GM19023 (cell line): ENCODE measurements at regions not wholly inside any gene's neighbourhood (a gene's known extent, or its start where the extent isn't known, plus 50 kb on each side); places are given as distances from the start of the nearest gene placed in this dataset.

Experiments used
- ATAC-seq: cut with Tn5 transposase; IDR thresholded peaks from one replicate; pipeline ENCODE4 v1.9.1; 2021; ENCODE audit warnings: mild to moderate bottlenecking, moderate library complexity; ENCODE audit not compliant: unreplicated experiment

DNA sequence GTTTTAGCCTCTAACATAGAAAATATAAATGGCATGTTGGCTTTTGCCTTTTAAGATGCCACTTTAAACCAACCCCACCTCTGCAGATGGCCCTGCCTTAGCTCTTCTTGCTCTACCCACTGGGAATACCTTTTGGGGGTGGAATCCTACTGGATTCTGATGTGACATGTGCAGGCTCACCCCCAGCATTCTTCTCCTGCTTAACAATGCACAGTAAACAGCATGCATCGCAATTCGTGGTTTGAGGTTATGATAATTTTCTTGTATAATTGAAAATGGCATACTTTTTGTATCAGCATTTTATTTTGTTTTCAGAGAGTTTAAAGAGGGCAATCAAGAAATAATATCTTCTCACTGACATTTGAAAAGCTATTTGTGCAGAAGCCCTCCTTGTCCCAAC is 167.9 kb downstream of the AREG start:
- ATAC-seq, result no peak

DNA sequence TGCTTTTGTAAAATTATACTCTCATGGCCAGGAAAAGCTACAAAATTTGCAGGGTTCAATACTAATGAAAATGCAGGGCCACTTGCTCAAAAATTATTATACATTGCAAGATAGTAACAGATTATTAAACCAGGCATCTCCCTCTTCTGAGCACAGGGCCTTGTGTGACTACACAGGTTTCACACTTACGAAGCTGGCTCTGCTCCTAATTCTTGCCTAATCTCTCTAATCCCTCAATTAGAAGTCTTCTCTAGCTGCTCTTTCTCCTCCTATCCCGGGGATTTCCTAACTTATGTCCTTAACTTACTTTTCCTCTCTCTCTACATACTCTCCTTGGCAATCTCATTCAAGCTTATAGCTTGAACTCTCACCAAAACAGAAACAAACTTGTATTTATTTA is 168.3 kb downstream of the AREG start:
- no peak for ATAC-seq

DNA sequence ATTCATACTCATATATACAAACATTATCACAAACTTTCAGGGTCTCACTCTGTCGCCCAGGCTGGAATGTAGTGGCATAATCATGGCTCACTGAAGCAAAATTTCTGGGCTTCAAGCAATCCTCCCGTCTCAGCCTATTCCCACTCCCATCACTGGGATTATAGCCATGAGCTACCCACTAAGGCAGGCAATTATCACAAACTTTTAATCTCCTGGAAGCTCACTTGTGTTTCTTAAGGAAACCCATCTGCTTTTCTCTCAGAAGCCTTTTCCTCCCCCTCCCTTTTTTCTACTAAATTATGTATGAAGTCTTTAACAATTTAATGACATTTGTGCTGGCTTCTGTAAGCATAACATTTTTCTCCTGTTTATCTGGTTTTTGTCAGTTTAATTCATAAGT is 170.5 kb downstream of the AREG start:
- ATAC-seq, result no peak

GRCh38 chr4:74618166-74618565 is 173.2 kb downstream of the AREG start:
- no peak for ATAC-seq

DNA sequence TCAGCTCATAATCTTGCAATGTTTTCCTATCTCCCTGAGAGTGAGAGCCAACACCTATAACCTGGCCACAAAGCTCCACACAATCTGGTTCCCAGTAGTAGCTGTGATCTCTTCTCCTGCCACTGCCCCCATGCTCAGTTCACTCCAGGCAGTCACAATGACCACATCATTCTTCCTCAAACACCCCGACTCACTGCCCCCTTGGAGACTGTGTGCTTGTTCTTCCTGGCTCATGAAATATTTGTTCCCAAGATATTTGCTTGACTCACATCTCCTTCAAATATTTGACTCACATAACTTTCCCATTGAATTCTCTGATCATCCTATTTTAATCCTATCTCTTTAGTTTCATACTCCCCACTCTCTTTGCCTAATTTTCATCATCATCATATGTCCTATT is 173.7 kb downstream of the AREG start:
- ATAC-seq, result no peak

GRCh38 chr4:74619931-74620702 is 174.2 kb downstream of the BTC start:
- ATAC-seq, result no peak

DNA sequence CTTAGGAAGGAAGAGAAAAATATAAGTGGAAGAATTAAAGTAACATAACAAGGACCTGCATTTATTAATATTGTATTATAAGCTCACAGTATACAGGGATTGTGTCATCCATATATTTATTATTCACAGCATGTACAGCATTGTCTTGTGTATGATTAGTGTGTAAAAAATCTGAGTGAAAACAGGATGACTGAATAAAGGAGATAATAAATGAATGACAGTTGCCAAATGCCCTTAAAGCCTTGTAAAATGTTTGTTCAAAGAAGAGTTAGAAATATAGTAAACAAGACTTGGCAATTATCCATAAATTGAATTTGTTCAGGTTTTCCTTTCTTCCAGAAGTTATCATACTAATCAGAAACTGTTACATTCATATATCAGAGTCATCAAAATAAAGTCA is 172.7 kb downstream of the BTC start:
- ATAC-seq, result no peak

DNA sequence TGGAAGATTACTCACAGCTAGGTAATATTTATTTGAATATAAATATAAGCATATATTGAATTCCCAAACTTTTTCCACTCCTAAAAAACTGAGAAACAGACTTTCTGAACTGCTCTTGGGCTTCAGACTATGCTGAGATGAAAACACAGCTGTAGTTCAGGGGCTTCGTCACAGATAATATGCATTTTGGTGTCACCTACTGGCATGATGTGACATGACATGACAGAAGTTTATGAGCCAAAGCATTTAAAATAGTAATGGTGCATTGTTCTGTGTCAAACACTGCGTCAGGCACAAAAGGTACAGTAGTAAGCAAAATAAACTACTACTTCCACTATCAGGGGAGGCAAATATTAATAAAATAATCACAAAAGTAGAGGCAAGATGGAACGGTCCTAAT is 171.3 kb downstream of the BTC start:
- ATAC-seq, result peak; percentile 57

GRCh38 chr4:74624351-74625151 is 169.8 kb downstream of the BTC start:
- ATAC-seq, result no peak

- no peak for ATAC-seq
Measured at GRCh38 chr4:74625981-74626380, 168.3 kb downstream of the BTC start.

DNA sequence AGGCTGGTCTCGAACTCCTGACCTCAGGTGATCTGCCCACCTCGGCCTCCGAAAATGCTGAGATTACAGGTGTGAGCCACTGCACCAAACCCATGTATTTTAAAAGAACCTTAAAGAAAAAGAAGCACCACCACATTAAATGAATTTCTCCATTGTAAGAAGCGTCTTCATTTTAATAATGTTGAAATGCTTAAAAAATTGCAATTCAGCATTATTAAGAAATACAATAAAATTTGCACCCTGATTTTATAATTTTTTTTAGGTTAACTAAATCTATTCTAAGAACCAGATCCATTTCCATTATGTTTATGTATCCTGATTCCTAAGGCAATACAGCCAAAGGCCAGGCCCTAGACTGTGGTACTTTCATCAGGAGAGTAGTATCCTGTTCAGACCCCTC is 167.2 kb downstream of the BTC start:
- no peak for ATAC-seq

DNA sequence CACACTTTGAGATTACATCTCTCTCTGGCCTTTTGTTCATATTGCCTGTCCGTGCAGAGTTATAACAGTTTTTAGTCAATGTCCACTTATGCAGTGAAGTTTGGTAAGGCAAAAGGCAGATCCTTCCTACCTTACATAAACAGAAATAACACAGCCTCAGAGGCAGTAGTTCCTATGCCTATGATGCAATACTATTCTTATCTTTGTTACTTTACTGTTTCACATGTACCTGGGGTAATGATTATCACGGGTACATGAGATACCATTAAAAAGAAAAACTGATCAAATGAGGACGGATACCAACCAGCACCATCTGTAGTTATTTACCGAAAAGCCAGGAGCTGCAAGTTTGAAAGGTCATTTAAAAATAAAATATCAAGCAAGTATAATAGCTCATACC is 166.8 kb downstream of the BTC start:
- ATAC-seq, result no peak

DNA sequence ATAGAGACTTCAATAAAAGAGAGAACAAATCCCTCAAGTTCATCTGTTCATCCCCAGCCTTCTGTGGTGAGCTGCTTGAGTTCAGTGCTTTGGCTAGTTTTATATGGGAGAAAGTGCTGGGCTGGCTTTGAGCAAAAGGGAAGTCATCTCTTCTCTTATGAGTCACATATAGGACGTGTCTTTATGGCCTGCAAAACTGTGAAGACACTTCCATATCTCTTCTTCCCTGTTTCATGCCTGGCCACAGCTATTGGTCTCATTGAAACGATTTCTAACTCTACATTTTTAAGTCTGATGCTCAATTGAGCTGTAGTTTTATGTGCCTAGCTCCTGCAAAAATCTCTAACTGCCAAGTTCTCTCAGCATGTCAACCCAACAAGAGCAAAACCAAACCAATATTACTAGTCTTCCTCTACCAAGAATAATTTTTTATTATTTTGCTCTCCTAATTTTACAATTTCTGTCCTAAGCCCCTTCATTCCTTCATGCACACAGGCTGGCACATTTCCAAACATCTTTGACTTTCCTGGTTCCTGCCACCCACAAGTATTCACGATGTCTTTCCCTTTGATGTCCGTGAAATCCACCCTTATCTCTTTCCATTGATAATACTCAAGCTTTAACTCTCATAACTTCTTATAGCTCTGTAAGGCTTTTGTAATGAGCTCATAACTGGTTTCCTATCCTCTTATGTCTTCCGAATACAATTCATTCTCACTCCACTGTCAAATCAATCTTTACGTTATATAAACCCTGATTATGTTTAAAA is 165.3 kb downstream of the BTC start:
- no peak for ATAC-seq

DNA sequence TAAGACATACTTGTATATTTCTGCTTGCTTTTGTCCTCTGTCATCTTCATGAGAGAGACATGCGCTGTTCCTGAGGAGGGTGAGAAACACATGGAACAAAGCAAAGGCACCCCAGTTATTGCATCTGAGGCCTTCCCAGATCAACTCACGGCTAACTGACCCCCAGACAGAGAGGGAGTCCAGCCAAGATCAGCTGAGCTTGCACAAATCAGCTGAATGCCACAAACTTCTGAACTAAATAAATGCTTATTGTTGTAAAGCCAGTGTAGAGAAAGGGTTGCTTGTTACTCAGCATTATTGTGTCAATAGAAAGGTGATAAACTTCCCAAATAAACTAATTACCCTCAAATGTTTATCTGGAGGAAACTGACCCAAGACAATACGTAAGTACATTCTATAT is 163.8 kb downstream of the BTC start:
- no peak for ATAC-seq

GRCh38 chr4:74631338-74631737 is 163.0 kb downstream of the BTC start:
- ATAC-seq, result no peak

DNA sequence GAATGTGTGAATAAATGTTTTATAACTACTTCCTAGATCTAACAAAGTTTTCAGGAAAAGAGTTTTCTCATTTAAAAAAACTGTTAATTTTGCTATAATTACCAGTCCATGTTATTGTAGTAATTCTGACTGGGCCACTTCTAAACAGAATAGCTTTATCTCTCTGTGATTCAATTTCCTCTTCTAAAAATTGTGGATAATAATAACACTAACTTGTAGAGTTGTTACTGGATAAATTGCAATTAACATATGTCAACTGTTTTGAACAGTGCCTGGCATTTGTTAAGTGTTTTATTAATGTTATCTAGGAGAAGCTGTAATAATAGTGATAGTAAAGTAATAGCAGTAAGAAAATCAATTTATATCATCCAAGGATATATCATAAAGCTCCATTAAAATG is 162.3 kb downstream of the BTC start:
- no peak for ATAC-seq

GRCh38 chr4:74632634-74633033 is 161.7 kb downstream of the BTC start:
- ATAC-seq, result no peak

DNA sequence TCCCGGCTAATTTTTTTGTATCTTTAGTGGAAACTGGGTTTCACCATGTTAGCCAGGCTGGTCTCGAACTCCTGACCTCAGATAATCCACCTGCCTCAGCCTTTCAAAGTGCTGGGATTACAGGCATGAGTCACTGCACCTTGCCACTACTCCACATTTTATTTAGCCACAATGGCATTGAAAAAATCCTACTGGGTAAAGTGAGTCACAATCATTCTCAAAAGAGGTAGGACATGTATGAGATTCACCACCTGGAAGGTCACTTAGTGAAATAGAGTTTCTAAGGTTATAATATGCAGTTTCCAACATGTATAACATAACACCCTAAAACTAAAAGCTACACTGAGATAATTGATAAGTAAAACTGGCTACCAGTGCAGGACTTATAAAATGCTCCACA is 159.2 kb downstream of the BTC start:
- no peak for ATAC-seq

- no peak for ATAC-seq
Measured at GRCh38 chr4:74635490-74636123, 158.7 kb downstream of the BTC start.

- no peak for ATAC-seq
Measured at GRCh38 chr4:74638001-74638400, 156.3 kb downstream of the BTC start.

- ATAC-seq, result no peak
Measured at GRCh38 chr4:74638689-74639088, 155.6 kb downstream of the BTC start.
